H4 (cell line): ENCODE measurements at regions not wholly inside any gene's neighbourhood (a gene's known extent, or its start where the extent isn't known, plus 50 kb on each side); places are given as distances from the start of the nearest gene placed in this dataset.

Source experiments
- DNase-seq: peaks from one replicate; pipeline ENCODE4 v3.0.0-alpha.2; 2015; ENCODE audit warnings: low spot score

DNA sequence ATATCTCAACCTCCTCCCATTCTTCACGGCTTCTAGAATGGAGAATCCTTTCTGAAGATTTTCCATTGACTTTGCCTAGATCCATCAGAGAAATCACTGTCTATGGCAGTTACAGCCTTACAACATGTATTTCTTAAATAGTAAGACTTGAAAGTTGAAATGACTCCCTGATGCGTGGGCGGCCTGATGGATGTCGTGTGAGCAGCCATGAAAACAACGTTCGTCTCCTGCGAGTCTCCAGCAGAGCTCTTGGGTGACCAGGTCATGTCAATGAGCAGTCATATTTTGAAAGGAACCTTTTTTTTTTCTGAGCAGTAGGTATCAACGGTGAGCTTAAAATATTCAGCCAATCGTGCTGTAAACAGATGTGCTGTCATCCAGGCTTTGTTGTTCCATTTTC lies 139.9 kb upstream of the C14orf180 start:
- no peak for DNase-seq

DNA sequence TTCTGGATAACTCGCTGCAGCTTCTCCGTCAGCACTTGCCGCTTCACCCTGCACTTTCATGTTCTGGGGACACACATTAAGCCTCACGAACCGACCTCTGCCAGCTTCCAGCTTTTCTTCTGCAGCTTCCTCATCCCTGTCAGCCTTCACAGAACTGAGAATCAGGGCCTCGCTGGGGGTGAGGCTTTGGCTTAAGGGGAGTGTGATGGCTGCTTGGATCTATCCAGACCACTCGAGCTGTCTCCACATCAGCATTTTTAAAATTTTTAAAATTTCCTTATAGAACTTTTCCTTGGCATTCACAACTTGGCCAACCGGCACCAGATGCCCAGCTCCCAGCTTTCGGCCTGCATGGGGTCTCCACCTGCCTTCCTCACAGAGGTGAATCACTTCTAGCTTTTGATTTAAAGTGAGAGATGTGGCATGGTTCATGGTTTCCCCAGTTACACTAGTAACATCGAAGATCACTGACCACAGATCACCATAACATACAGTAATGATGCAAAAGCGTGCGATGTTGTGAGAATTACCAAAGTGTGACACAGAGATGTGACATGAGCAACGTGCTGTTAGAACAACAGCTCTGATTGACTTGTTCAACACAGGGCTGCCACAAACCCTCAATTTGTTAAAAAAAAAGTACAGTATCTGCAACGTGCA lies 139.1 kb upstream of the C14orf180 start:
- DNase-seq: no peak

DNA sequence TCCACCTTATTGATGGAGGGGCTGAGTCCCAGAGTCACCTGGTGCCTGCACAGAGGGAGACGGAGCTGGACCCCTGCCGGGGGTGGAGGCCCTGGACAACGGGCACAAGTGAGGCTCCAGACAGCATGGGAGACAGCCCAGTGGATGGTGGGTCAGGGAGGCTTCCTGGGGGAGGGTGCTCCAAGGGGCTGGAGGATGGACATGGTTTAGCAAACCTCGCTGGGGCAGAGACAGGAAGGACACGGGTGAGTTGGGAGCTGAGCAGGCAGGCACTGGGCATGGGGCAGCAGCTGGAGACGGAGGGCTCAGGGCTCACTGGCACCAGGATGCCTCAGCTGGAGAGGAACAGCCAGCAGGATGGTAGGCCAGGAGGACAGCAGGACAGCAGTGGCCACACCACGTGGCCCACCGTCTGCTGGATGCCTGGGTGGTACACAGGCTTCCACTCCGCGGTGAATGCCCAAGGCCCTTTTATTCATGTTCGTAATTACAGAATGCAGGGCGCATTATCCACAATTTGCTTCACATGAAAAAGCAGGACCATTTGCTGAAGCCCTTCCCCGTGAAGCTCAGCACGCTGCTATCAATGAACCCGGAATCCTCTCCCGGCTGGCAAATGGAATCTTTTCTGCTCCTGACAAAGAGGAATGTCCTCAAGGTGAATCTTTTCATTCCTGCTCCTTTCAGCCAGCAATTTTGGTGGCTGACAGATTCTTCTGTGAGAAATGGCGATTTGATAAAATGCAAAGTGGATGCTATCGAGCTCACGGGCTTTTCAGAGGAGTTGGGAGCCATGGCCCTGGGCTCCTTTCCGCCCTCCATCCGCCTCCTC lies 138.1 kb upstream of the C14orf180 start:
- no peak for DNase-seq

DNA sequence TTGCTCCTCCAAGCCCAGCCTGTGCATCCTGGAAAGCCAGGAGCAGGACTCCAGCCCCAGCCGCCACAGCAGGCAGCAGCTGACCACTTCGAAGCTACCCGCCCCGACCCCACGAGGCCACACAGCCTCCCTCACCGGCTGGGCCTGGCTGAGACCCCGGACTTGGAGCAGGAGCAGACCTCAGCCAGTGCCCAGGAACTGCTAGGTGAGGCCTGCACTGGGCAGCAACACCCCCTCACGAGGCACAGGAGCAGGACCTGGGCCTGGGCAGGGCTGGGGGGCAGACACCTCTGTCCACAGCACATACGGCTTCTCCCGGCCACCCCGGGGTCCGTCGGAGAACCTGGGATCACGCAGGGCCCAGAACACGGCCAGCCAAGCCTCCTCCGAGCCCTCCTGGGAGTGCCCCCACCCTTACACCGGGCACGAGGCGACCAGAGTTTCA lies 137.4 kb upstream of the C14orf180 start:
- no peak for DNase-seq

DNA sequence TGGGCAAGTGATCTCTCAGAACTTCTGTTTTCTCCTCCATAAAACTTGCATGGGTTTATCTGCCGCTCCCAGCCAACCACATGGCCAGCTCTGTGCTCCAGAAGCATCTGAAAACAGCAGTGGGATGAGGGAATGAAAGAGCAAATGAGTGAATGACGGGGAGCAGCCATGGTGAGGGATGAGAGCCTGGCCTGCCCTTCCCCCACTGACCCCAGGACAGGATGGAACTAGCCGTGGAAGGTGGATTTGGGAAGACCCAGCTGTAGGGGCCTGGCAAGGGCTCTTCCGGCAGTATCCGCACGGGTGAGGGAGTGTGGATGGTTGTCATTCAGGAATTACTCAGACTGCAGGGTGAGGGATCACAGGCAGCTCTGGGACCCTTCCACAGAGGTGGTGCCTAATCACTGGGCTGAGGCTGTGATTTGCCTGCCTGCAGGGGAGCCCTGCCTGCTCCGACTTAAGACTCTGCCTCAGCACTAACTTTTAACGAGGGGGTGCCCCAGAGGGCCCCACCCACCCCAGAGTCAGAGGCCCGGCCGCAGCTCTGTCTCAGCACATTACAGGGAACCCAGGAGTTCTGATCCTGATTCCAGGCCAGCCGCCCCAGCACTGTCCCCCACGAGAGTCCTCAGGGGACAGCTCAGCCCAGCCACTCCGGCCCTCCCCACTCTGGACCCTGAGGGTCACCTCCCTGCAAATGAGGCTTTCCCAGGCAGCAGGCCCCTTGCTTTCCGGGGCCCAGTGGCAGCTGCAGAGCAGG lies 136.8 kb upstream of the C14orf180 start:
- DNase-seq: no peak

DNA sequence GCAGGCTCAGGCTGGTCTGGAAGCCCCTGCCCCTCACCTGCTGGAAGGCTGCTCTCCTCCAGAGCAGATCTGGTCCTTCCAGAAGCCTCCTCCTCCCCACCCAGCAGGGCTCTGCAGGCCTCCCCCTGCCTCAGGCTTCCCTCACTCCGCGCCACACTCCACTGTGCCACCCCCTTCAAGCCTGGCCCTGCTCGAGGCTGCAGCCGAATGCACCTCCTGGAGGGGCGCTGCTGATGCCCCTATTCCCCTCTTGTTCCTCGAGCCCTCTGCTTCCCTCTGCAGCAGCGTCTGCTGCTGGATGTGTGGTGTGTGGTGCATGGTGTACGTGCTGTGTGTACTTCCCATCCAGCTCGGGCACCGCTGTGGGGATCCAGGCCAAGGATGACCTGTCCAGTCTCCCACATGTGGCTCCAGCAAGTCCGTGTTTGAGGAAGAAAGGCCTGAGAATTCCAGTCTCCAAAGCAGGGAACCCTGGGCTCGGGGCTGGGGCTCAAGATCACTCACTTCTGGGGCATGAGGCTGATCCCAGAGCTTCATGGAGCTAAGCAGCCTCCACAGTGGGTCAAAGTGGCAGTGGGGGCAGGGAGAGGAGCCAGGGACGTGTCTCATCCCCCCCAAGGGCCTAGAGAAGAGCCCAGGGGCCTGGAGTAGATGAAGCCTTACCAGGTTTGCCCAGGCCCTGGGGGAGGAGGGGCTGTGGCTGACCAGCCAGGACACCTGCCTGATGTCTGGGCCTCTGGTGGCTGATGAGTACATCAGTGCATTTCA lies 136.0 kb upstream of the C14orf180 start:
- no peak for DNase-seq

DNA sequence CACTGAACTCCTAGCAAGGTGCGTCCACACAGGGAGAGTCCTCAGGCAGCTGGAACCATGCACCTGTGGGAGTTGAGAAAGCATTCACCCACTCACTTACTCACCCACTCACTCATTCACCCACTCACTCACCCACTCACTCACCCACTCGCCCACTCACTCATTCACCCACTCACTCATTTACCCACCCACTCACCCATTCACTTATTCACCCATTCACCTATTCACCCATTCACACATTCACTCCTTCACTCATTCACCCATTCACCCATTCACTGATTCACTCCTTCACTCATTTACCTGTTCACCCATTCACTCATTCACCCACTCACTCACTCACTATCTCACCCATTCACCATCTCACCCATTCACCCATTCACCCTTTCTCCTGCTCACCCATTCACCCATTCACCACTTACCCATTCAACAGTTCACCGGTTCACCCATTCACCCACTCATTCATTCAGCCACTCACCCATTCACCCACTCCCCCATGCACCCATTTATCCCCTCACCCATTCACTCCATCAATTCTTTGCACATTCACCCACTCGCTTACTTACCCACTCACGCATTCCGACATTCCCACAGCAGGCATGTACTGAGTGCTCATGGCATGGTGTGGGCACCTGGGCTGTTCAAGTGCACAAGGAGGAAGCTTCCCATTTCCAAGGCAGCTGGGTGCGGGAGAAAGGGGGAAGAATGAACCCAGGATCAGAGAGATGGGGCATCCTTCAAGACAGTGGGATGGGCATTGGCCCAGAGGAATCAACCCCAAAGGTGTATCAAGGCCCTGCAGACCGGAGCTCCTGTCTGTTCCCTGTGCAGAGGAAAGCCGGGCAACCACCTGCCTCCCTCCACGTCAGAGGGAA lies 135.2 kb upstream of the C14orf180 start:
- no peak for DNase-seq

DNA sequence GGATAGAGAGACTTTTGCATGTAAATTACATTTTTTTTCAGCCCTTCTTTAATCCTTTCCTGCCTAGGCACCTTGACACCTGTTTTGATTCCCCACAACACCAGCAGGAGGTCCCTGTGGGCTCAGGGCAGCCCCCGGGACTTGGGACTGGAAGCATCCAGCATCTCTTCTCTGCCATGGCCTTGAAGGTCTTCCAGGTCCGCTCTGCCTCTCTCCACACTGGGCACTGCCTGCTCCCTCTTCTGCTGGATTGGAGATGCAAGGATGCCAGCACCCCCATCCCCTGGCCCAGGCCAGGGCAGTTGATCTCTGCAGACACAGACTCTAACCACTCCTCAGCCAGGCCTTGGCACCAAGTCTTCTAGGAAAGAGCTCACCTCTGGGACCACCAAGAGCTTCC lies 134.5 kb upstream of the C14orf180 start:
- no peak for DNase-seq

DNA sequence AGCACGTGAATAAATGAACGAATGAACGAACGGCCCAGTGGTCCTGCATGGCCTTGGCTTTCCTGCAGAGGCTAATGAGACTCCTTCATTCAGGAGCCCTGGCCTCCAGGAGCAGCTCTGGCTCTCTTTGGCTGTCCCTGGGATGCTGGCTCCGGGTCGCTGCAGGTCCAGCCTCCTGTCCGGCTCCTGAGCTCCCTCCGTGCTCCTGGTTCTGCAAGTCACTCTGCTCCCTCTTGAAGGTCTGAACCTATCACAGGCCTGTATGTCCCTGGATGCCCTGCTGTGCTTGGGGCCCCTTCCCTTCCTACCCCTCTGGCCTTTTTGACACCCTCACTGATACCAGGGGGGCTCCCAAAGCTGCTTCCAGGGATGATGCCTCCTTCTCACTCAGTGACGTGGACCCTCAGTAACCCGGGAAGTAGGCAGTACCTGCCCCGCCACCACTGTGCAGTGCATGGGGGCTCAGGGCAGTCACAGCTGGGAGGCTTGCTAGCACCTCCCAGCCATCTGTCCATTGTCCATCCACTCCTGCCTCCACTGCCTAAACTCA lies 133.7 kb upstream of the C14orf180 start:
- DNase-seq: no peak

DNA sequence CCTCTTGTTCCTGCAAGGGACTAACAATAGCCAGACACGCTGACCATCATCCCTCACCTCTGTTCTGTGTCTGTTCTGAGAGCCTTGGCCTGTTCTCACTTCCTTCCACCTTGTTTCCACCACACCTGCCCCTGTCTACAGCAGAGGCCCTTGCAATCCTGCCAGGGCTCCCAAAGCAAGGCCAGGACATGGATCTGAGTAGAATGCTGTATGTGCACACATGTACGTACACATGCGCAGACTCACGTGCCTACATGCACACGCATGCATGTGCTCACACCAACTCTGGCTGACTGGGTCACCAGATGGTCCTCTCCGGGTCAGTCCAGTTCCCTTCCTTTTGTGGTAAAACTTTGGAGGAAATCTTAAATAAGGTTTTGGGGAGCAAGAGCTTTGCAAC lies 133.0 kb upstream of the C14orf180 start:
- DNase-seq: no peak

DNA sequence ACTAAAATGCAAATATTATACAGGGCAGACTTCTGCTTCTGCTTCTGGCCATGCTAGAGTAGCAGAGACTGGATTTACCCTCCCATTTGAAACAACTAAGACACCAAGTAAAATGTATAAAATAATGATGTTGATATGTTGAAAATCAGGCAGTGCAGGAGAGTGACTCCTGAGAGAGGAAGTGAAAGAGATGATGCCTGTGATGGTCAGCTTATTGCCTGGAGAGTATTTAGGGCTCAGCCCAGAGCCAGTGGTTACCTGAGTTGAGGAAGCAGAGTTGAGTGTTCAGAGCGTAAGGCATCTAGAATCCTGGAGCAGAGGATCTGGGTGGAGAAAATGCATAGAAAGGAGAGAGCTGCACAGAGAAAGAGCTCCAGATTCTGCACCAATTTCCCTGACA lies 131.8 kb upstream of the C14orf180 start:
- no peak for DNase-seq

DNA sequence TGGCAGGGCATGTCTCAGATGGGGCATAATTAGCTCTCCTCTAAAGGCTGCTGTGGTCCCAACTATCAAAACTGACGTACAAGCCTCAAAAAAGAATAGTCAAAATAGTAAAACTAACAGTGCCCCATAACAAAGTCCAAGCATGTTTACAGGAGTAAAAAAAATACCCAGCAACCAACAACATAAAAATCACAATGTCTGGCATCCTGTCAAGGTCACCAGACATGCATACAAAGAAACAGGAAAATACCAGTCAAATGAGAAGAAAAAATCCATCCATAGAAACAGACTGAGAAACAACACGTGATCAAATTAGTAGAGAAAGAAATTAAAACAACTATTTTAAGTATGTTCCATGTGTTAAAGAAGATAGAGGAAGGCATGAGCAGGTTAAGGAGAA lies 131.2 kb upstream of the C14orf180 start:
- DNase-seq: no peak

DNA sequence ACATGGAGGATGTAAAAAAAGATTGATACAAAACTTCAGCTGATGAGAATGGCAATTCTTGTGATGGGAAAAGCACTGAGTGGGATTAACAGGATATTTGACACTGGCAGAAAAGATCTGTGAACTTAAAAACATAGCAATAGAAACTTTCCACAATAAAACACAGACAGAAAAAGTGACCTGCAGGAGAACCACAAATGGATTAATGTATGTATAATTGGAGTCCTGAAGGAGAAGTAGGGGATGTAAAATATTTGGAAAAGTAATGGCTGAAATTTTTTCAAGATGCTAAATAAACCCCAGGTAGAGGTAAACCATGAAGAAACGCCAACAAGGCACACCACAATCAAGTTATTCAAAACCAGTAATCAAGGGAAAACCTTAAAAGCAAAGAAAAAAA lies 130.8 kb upstream of the C14orf180 start:
- DNase-seq: no peak

DNA sequence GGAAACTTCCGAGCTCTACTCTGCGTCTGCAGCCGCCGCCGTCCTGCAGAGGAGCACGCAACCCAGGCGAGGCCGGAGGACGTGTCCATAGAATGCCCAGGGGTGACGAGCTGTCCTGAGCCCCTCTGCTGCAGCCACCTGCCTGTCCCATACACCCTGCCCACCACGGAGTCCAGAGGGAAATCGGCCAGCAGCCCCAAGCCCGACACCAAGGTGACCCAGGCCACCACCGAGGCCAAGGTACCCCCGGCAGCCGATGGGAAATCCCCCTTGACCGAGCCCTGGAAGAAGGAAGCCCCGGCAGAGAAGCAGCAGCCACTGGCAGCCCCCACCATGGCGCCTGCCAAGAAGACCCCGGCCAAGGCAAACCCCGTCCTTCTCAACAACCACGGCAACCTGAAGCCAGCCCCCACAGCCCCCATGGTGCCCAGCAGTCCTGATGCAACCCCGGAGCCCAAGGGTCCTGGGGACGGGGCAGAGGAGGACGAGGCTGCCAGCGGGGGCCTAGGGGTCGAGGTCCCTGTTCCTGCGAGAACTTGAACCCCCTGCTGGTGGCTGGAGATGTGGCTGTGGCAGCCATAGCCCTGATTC lies 128.7 kb upstream of the C14orf180 start:
- no peak for DNase-seq

DNA sequence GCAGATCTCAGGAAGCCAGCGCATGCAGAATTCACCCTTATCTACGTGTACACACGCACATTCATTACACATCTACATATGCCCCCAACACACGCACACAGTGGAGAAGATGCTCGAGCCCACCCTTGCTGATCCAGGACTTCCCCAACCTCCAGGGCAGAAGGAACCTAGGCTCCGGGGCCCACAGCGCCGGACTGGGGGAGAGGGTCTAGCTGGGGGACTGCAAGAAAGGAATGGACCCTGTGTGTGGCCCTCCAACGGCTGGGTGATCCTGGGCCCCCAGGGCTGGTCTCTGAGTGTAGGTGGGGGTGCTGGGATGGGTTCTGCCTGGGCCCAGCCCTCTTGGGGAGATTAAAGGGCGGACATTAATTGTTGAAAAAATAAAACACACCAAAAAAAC lies 128.1 kb upstream of the C14orf180 start:
- no peak for DNase-seq

DNA sequence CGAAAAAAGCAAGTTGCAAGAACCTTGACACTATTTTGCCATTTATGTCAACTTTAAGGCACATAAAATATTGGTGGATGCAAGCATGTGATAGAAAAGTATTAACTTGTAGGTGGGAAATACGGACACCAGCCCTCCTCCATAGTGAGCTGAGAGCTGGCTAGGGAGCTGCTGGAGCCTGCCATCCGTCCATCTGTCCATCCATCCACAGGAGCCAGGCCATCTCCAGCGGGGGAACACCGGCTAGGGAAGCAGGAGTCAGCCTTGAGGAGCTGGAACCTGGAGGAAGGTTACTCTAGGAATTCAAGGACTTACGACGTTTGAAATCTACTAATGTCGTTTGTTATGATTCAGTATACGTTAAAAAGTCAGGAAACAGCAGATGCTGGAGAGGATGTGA lies 120.7 kb upstream of the C14orf180 start:
- no peak for DNase-seq

DNA sequence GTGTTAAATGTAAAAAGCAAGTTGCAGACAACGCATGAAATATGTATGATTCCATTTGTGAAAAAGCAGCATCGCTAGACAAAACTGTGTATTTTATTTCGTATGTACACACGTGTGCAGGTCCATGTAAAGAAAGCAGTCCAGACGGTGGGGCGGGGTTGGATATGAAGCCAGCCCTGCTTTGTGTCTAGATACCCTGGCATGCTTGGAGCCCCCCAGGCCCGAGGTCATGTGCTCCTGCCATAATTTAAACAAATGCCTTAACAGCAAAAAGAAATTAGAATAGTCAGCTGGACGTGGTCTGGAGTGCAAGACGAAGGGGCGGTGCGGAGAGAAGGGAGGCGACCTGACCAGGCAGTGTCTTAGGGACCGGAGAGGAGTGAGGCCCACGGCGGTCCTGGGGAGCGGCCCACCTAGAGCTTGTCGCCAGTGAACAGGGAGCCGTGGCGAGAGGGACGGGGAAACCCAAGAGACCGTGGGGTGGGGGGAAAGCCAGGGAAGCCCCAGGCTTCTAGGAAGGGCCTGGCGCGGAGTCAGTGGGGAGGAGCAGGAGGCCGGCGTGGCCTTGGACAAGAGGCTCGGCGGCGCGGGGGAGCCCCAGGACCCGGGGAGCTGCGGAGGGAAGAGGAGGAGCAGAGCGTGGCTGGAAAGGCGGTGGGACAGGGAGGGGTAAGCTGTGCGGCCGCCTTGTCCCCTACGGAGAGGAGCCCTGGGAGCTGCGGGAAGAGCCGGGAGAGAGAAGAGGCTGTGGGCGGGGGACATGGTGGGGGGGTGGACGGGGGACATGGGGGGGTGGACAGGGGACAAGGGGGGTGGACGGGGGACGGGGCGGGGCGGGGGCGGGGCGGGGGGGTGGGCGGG lies 118.5 kb upstream of the C14orf180 start:
- DNase-seq: no peak

DNA sequence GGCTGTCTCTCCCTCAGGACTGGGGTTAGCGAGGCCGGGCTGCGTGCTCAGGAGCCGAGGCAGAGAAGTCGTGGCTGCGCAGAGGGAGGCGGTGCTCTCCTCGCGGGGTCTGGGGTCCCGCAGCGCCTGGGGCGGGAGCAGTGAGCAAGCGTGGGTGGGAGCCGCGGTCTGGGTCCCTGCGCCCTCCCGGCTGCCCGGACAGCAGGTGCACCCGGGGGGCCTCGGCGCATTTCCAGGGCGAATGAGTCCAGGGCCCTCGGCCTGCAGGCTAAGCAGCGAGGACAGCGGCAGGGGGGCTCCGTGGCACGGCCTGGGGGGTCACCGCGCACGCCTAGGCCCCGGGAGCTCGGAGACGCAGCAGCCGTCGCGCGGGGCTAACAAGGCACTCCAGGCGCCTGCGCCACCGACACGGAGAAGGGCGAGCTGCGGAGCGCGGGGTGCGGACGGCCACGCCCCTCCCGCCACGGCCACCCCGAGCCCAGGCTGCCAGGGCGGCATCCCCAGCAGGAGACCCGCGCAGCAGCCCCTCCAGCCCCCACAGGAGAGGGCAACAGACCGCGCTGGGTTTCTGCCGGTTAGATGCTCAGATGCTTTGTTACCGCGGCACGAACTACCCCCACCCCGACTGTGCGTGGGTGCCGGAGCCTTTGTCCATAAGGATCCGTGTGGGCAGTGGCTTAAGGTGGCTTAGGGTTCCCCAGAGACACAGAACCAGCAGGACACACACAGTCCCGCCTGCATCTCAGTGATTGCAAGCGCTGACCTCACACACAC lies 117.7 kb upstream of the C14orf180 start:
- DNase-seq: no peak
